Glutamatergic neuron (in vitro differentiated cells): ENCODE measurements at regions not wholly inside any gene's neighbourhood (a gene's known extent, or its start where the extent isn't known, plus 50 kb on each side); places are given as distances from the start of the nearest gene placed in this dataset.
"Not testable (repeated sequence)": the region's sequence is repeated elsewhere in the genome, so short reads cannot be mapped to it uniquely, and the experiment has no call there.

Source experiments
- DNase-seq: peaks from one replicate; pipeline ENCODE4 v3.0.0; 2022
- H3K27ac Mint-ChIP-seq: one replicate; pipeline ENCODE4 v1.8.0; 2020; ENCODE audit warnings: mild to moderate bottlenecking, mixed read lengths, inconsistent platforms; ENCODE audit not compliant: unreplicated experiment
- H3K27me3 Mint-ChIP-seq: one replicate; pipeline ENCODE4 v1.8.0; 2020; ENCODE audit warnings: mild to moderate bottlenecking, moderate library complexity, mixed read lengths, inconsistent platforms; ENCODE audit not compliant: unreplicated experiment
- H3K36me3 Mint-ChIP-seq: one replicate; pipeline ENCODE4 v1.8.0; 2020; ENCODE audit warnings: mild to moderate bottlenecking, mixed read lengths, inconsistent platforms; ENCODE audit not compliant: unreplicated experiment
- H3K4me1 Mint-ChIP-seq: one replicate; pipeline ENCODE4 v1.8.0; 2020; ENCODE audit warnings: mild to moderate bottlenecking, low read depth, mixed read lengths, inconsistent platforms; ENCODE audit not compliant: unreplicated experiment
- H3K4me3 Mint-ChIP-seq: one replicate; pipeline ENCODE4 v1.8.0; 2020; ENCODE audit warnings: mild to moderate bottlenecking, mixed read lengths, inconsistent platforms; ENCODE audit not compliant: unreplicated experiment
- H3K9me3 Mint-ChIP-seq: one replicate; pipeline ENCODE4 v1.8.0; 2020; ENCODE audit warnings: mild to moderate bottlenecking, moderate library complexity, mixed read lengths, inconsistent platforms; ENCODE audit not compliant: unreplicated experiment
- CTCF ChIP-seq: fragments of 200-600 bp; sonication (generic); IDR thresholded peaks from one replicate; pipeline ENCODE4 v1.5.0; 2021; ENCODE audit not compliant: partially characterized antibody, unreplicated experiment

DNA sequence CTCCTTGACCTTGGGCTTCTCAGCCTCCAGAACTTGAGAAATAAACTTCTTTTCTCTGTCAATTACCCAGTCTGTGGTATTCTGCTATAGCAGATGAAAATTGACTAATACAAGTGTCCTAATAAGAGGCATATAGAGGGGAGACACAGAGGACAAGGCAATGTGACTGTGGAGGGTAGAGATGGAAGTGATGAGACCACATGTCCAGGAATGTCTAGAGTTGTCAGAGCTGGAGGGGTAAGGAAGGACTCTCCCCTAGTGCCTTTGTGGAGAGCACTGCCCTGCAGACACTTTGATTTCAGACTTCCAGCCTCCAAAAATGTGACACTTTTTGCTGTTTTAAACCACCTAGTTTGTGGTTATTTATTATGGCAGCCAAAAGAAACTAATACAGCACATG lies 74.4 kb downstream of the ACKR3 start:
- H3K4me3 Mint-ChIP-seq = no peak overlapping the region
- H3K27me3 Mint-ChIP-seq = peaks cover 4% of the 10 kb centered on the region
- no peak overlapping the region for H3K27ac Mint-ChIP-seq
- no peaks in the 10 kb centered on the region for H3K4me1 Mint-ChIP-seq
- no peak for DNase-seq
- peaks cover 20% of the 10 kb centered on the region for H3K36me3 Mint-ChIP-seq
- peaks cover 9% of the 10 kb centered on the region for H3K9me3 Mint-ChIP-seq
- no peak for TF ChIP-seq CTCF

- Mint-ChIP-seq H3K36me3 (peaks cover 18% of the 10 kb centered on the region), H3K27me3 (peaks cover 4% of the 10 kb centered on the region), H3K4me3 (no peak overlapping the region), H3K27ac (no peak overlapping the region), H3K9me3 (peaks cover 8% of the 10 kb centered on the region), H3K4me1 (no peaks in the 10 kb centered on the region)
- TF ChIP-seq CTCF = no peak
- no peak for DNase-seq
Observed at GRCh38 chr2:236644502-236644911, 74.9 kb downstream of the ACKR3 start.

DNA sequence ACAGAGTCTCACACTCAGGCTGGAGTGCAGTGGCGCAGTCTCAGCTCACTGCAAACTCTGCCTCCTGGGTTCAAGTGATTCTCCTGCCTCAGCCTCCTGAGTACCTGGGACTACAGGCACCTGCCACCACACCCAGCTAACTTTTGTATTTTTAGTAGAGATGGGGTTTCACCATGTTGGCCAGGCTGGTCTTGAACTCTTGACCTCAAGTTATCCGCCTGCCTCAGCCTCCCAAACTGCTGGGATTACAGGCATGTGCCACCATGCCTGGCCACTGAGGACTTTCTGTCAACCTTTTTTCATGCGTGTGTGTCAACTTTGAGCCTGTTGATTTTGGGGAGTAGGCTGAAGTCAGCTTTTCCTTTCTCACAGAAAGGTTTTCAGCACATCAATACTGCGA lies 75.5 kb downstream of the ACKR3 start:
- not testable (repeated sequence) for H3K4me1 Mint-ChIP-seq, H3K4me3 Mint-ChIP-seq, H3K27ac Mint-ChIP-seq, H3K27me3 Mint-ChIP-seq, DNase-seq, H3K9me3 Mint-ChIP-seq
- H3K36me3 Mint-ChIP-seq = peaks cover 24% of the 10 kb centered on the region

- Mint-ChIP-seq H3K27ac (no peak overlapping the region), H3K36me3 (peaks cover 19% of the 10 kb centered on the region), H3K9me3 (peaks cover 5% of the 10 kb centered on the region), H3K4me3 (no peak overlapping the region), H3K27me3 (peaks cover 2% of the 10 kb centered on the region), H3K4me1 (no peaks in the 10 kb centered on the region)
- DNase-seq = no peak
- no peak for TF ChIP-seq CTCF
Observed at GRCh38 chr2:236646441-236646840, 76.8 kb downstream of the ACKR3 start.

DNA sequence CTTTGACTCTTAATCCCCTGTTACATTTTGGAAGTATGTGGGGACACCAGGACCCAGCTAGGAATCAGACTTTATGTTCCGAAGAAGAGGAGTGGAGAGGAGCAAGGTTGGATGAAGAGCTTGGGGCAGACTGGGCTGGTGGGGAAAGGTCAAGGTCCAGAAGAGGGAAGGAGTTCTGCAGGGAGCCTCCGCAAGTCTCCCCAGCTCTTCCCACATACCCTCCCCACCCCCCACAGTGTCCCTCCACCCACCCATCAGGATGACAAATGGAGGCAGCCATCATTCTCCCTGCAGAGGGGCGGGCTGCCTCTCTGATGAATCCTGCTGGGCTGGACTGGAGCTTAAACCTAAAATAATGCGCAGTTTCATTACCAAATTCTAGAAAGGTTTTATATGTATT lies 77.2 kb downstream of the ACKR3 start:
- no peak for DNase-seq

More for the DNA sequence above, 77.2 kb downstream of the ACKR3 start:
- H3K4me1 Mint-ChIP-seq = no peaks in the 10 kb centered on the region
- TF ChIP-seq CTCF = no peak
- H3K4me3 Mint-ChIP-seq = no peak overlapping the region
- no peaks in the 10 kb centered on the region for H3K27me3 Mint-ChIP-seq
- no peak overlapping the region for H3K27ac Mint-ChIP-seq
- H3K9me3 Mint-ChIP-seq = peaks cover 5% of the 10 kb centered on the region
- H3K36me3 Mint-ChIP-seq = peaks cover 16% of the 10 kb centered on the region
